Erythroblast (primary cell): ENCODE measurements at regions not wholly inside any gene's neighbourhood (a gene's known extent, or its start where the extent isn't known, plus 50 kb on each side); places are given as distances from the start of the nearest gene placed in this dataset.

Experiments used
- GATA1 ChIP-seq: IDR thresholded peaks from 2 replicates; pipeline ENCODE4 v1.6.1; 2011; ENCODE audit warnings: low read depth, mild to moderate bottlenecking, control low read depth, low read length, moderate library complexity
- POLR2A ChIP-seq: IDR thresholded peaks from 2 replicates; pipeline ENCODE4 v1.6.1; 2011; ENCODE audit warnings: mild to moderate bottlenecking, low read length

DNA sequence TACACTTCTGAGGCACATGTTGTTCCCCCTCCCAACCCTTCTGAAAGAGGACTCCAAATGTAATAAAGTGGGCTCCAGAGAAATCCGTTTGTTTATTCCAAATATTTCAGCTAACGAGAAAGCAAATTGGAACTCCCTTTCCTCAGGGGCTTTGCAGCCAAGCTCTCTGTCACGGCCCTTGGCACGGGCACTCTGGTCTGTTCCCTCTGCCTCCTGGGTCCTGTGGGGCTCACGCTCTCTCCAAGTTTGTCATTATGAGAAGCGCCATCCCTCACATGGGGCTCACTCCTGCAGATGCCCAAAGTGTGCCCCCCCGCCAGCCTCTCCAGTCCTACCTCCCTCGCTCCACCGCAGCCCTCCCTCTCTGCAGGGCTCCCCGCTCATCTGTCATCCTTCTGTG, 125.4 kb upstream of the POU2AF2 start:
- no peak for TF ChIP-seq GATA1
- no peak for TF ChIP-seq POLR2A
